ENCODE measurements at regions not wholly inside any gene's neighbourhood (a gene's known extent, or its start where the extent isn't known, plus 50 kb on each side); places are given as distances from the start of the nearest gene placed in this dataset.

GRCh38 chr16:86103320-86103719, 204.4 kb downstream of the IRF8 start:
- no peak overlapping the region for H3K4me3 ChIP-seq (ENCODE audit: low read depth, low read length)
- no peaks in the 10 kb centered on the region for H3K79me2 ChIP-seq (ENCODE audit: control insufficient read depth, insufficient read depth, low read length, unreplicated experiment)
- peaks cover 30% of the 10 kb centered on the region for H3K27me3 ChIP-seq (ENCODE audit: insufficient read depth, low read length)
- no peak overlapping the region for H2AFZ ChIP-seq (ENCODE audit: low read length, unreplicated experiment)
- no peaks in the 10 kb centered on the region for H3K4me1 ChIP-seq (ENCODE audit: control insufficient read depth, insufficient read depth, low read length, unreplicated experiment)
- H3K36me3 ChIP-seq (ENCODE audit: insufficient read depth, low read length): no peaks in the 10 kb centered on the region
- H3K27ac ChIP-seq (ENCODE audit: low read depth, low read length): no peak overlapping the region

DNA sequence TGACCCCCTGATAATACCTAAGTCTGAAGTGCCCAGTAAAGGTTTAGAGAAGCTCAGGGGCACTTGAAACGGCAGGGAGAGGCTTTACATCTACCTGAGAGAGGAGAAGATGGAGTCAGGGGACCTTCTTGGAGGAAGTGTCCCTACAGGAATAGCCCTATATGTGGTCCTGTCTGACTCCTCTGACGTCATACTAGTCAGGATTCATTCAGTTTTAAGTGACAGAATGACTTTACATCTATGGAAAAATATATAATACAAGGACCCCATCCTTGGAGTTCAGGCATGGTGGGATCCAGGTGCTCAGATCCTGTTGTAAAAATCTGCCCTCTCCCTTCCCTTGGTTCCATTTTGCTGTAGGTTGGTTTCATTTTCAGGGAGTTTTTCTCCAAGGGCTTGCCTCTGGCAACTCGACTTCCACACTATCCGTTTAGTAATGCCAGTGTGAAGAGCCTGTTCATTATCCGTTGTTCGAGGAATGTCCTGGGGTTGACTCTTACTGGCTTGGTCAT, 205.6 kb downstream of the IRF8 start:
- H3K4me1 ChIP-seq (ENCODE audit: control insufficient read depth, insufficient read depth, low read length, unreplicated experiment): no peaks in the 10 kb centered on the region
- H3K79me2 ChIP-seq (ENCODE audit: control insufficient read depth, insufficient read depth, low read length, unreplicated experiment): no peaks in the 10 kb centered on the region
- H2AFZ ChIP-seq (ENCODE audit: low read length, unreplicated experiment): no peak overlapping the region
- H3K27ac ChIP-seq (ENCODE audit: low read depth, low read length): no peak overlapping the region
- no peaks in the 10 kb centered on the region for H3K36me3 ChIP-seq (ENCODE audit: insufficient read depth, low read length)
- H3K27me3 ChIP-seq (ENCODE audit: insufficient read depth, low read length): peaks cover 29% of the 10 kb centered on the region
- H3K4me3 ChIP-seq (ENCODE audit: low read depth, low read length): no peak overlapping the region

- no peak overlapping the region for H2AFZ ChIP-seq (ENCODE audit: low read length, unreplicated experiment)
- H3K27me3 ChIP-seq (ENCODE audit: insufficient read depth, low read length): peaks cover 9% of the 10 kb centered on the region; the same call in 1 of the 2 replicates
- no peaks in the 10 kb centered on the region for H3K79me2 ChIP-seq (ENCODE audit: control insufficient read depth, insufficient read depth, low read length, unreplicated experiment)
- no peaks in the 10 kb centered on the region for H3K36me3 ChIP-seq (ENCODE audit: insufficient read depth, low read length)
- no peak overlapping the region for H3K4me3 ChIP-seq (ENCODE audit: low read depth, low read length)
- H3K4me1 ChIP-seq (ENCODE audit: control insufficient read depth, insufficient read depth, low read length, unreplicated experiment): no peaks in the 10 kb centered on the region
- no peak overlapping the region for H3K27ac ChIP-seq (ENCODE audit: low read depth, low read length)
Observed at GRCh38 chr16:86107215-86107825, 208.4 kb downstream of the IRF8 start.

DNA sequence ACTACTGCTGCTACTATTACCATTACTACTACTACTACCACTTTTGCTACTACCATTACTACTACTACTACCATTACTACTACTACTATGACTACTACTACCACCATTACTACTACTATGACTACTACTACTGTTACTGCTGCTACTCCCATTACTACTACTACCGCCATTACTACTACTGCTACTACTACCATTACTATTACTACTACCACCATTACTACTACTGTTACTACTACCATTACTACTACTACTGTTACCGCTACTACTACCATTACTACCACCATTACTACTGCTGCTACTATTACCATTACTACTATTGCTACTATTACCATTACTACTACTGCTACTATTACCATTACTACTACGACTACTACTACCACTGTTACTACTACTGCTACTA, 209.1 kb downstream of the IRF8 start:
- no peaks in the 10 kb centered on the region for H3K4me1 ChIP-seq (ENCODE audit: control insufficient read depth, insufficient read depth, low read length, unreplicated experiment)
- peaks cover 2% of the 10 kb centered on the region; the same call in 1 of the 2 replicates for H3K27me3 ChIP-seq (ENCODE audit: insufficient read depth, low read length)

DNA sequence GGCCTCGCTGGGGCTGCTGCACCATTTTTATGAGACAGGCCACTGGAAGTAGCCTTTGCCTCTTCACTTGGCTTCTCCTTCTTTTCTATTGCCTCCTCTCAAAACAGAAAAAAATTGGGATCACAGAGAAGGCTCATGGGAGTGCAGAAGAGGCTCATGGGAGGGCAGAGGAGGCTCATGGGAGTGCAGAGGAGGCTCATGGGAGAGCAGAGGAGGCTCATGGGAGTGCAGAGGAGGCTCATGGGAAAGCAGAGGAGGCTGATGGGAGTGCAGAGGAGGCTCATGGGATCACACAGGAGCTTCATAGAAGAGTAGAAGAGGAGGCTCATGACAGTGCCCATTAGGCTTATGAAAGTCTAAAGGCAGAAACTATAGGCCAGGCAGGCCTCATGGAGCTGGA, 211.2 kb downstream of the IRF8 start:
- Histone ChIP-seq H3K79me2 (ENCODE audit: control insufficient read depth, insufficient read depth, low read length, unreplicated experiment) (no peaks in the 10 kb centered on the region), H3K36me3 (ENCODE audit: insufficient read depth, low read length) (no peaks in the 10 kb centered on the region), H3K27ac (ENCODE audit: low read depth, low read length) (no peak overlapping the region), H3K4me1 (ENCODE audit: control insufficient read depth, insufficient read depth, low read length, unreplicated experiment) (no peaks in the 10 kb centered on the region), H3K27me3 (ENCODE audit: insufficient read depth, low read length) (no peaks in the 10 kb centered on the region), H2AFZ (ENCODE audit: low read length, unreplicated experiment) (no peak overlapping the region), H3K4me3 (ENCODE audit: low read depth, low read length) (no peak overlapping the region)

More for the DNA sequence above, 209.1 kb downstream of the IRF8 start:
- Histone ChIP-seq H3K36me3 (ENCODE audit: insufficient read depth, low read length) (no peaks in the 10 kb centered on the region), H3K27ac (ENCODE audit: low read depth, low read length) (no peak overlapping the region), H3K4me3 (ENCODE audit: low read depth, low read length) (no peak overlapping the region), H3K79me2 (ENCODE audit: control insufficient read depth, insufficient read depth, low read length, unreplicated experiment) (no peaks in the 10 kb centered on the region), H2AFZ (ENCODE audit: low read length, unreplicated experiment) (no peak overlapping the region)

DNA sequence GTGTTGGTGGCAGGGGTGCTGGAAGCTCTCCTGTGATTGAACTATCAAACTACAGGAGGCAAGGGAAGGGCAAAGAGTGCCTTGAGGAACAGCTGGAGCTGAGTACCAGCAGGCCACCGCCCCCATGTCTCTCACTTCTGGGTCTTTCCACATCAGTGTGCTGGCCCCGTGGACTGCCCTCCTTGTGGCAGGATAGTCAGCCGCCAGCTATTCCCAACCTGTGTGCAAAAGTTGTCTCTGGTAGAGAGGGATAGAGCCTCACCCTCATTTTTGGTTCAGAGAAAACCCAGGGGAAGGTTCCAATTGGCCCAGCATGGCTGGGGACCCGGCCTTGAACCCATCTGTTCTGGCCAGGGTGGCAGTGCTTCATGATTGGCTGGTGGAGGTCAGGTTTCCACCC, 211.8 kb downstream of the IRF8 start:
- H3K4me3 ChIP-seq (ENCODE audit: low read depth, low read length): no peak overlapping the region
- no peaks in the 10 kb centered on the region for H3K27me3 ChIP-seq (ENCODE audit: insufficient read depth, low read length)
- H3K4me1 ChIP-seq (ENCODE audit: control insufficient read depth, insufficient read depth, low read length, unreplicated experiment): no peaks in the 10 kb centered on the region
- no peaks in the 10 kb centered on the region for H3K36me3 ChIP-seq (ENCODE audit: insufficient read depth, low read length)
- H3K27ac ChIP-seq (ENCODE audit: low read depth, low read length): no peak overlapping the region
- H2AFZ ChIP-seq (ENCODE audit: low read length, unreplicated experiment): no peak overlapping the region
- no peaks in the 10 kb centered on the region for H3K79me2 ChIP-seq (ENCODE audit: control insufficient read depth, insufficient read depth, low read length, unreplicated experiment)

DNA sequence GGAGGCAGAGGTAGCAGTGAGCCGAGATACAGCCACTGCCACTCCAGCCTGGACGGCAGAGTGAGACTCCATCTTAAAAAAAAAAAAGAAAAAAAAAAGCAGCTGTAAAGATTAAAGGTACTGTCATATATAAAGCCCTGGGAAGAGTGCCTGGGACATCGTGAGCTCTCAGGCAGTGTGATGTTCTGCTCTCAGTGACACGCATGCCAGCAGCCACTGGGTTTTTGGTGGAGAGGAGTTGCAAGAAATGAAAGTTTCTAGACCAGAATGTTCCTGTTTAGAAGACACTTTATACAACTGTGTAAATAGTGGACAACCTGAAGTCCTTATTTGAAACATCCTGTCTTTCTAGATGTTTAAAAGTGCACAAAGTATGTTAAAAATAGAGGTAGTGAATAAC, 213.2 kb downstream of the IRF8 start:
- H3K27ac ChIP-seq (ENCODE audit: low read depth, low read length): no peak overlapping the region
- no peaks in the 10 kb centered on the region for H3K79me2 ChIP-seq (ENCODE audit: control insufficient read depth, insufficient read depth, low read length, unreplicated experiment)
- H3K4me3 ChIP-seq (ENCODE audit: low read depth, low read length): no peak overlapping the region
- no peaks in the 10 kb centered on the region for H3K4me1 ChIP-seq (ENCODE audit: control insufficient read depth, insufficient read depth, low read length, unreplicated experiment)
- no peak overlapping the region for H2AFZ ChIP-seq (ENCODE audit: low read length, unreplicated experiment)
- H3K36me3 ChIP-seq (ENCODE audit: insufficient read depth, low read length): no peaks in the 10 kb centered on the region
- H3K27me3 ChIP-seq (ENCODE audit: insufficient read depth, low read length): no peaks in the 10 kb centered on the region

DNA sequence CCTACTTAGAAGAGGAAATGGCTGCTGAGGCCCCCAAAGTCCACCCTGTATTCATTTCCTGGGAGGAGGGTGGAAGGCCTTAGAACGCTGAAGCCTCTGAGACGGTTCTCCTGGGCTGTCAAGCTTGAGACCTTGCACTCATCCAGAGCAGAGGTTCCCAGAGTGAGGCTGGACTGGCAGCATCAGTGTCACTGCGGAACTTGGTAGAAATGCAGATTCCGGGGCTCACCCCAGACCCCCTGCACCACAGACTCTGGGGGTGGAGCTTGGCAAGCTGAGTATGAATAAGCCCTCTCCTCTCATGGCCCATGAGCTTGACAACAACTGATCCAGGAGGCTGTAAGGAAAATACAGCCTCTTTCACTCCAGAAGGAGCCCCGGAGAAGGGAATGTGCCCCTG, 218.3 kb downstream of the IRF8 start:
- no peak overlapping the region for H2AFZ ChIP-seq (ENCODE audit: low read length, unreplicated experiment)
- no peaks in the 10 kb centered on the region for H3K79me2 ChIP-seq (ENCODE audit: control insufficient read depth, insufficient read depth, low read length, unreplicated experiment)
- no peak overlapping the region for H3K27ac ChIP-seq (ENCODE audit: low read depth, low read length)
- no peaks in the 10 kb centered on the region for H3K4me1 ChIP-seq (ENCODE audit: control insufficient read depth, insufficient read depth, low read length, unreplicated experiment)
- no peaks in the 10 kb centered on the region for H3K36me3 ChIP-seq (ENCODE audit: insufficient read depth, low read length)
- H3K27me3 ChIP-seq (ENCODE audit: insufficient read depth, low read length): peaks cover 11% of the 10 kb centered on the region
- no peak overlapping the region for H3K4me3 ChIP-seq (ENCODE audit: low read depth, low read length)

DNA sequence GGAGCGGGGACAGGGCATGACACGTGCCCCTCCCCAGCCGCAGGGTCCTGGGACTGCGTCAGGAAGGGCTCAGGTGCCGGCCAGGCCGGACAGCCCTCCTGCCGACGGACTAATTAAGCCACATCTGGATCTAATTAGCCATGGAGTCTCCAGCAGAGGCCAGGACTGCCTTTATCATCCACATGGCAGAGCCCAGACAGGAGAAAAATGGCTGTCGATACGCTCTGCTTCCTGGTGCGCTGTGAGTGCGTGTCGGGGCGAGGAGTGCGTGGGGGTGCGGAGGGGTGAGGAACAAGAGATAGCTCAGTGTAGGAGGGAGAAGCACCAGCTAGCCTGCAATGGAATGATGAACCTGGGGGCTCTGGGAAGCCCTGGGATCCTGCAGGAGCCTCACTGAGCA, 218.8 kb downstream of the IRF8 start:
- no peak overlapping the region for H3K4me3 ChIP-seq (ENCODE audit: low read depth, low read length)

GRCh38 chr16:86118467-86119307, 219.7 kb downstream of the IRF8 start:
- Histone ChIP-seq H3K36me3 (ENCODE audit: insufficient read depth, low read length) (no peaks in the 10 kb centered on the region), H3K27ac (ENCODE audit: low read depth, low read length) (no peak overlapping the region), H3K4me1 (ENCODE audit: control insufficient read depth, insufficient read depth, low read length, unreplicated experiment) (no peaks in the 10 kb centered on the region), H3K79me2 (ENCODE audit: control insufficient read depth, insufficient read depth, low read length, unreplicated experiment) (no peaks in the 10 kb centered on the region), H3K4me3 (ENCODE audit: low read depth, low read length) (no peak overlapping the region), H3K27me3 (ENCODE audit: insufficient read depth, low read length) (peaks cover 15% of the 10 kb centered on the region), H2AFZ (ENCODE audit: low read length, unreplicated experiment) (no peak overlapping the region)

More for the DNA sequence above, 218.8 kb downstream of the IRF8 start:
- H2AFZ ChIP-seq (ENCODE audit: low read length, unreplicated experiment): no peak overlapping the region
- H3K36me3 ChIP-seq (ENCODE audit: insufficient read depth, low read length): no peaks in the 10 kb centered on the region
- no peak overlapping the region for H3K27ac ChIP-seq (ENCODE audit: low read depth, low read length)
- no peaks in the 10 kb centered on the region for H3K4me1 ChIP-seq (ENCODE audit: control insufficient read depth, insufficient read depth, low read length, unreplicated experiment)
- no peaks in the 10 kb centered on the region for H3K79me2 ChIP-seq (ENCODE audit: control insufficient read depth, insufficient read depth, low read length, unreplicated experiment)
- H3K27me3 ChIP-seq (ENCODE audit: insufficient read depth, low read length): peaks cover 15% of the 10 kb centered on the region
